WTC11 (cell line): ENCODE measurements at regions not wholly inside any gene's neighbourhood (a gene's known extent, or its start where the extent isn't known, plus 50 kb on each side); places are given as distances from the start of the nearest gene placed in this dataset.

Source experiments
- RORB ChIP-seq: fragments of 250-450 bp; sonication (Bioruptor Pico); IDR thresholded peaks from 2 replicates; pipeline ENCODE4 v1.9.0; 2021; ENCODE audit warnings: mild to moderate bottlenecking
- USF2 ChIP-seq: sonication (generic); formaldehyde crosslinking; IDR thresholded peaks from 2 replicates; pipeline ENCODE4 v1.8.1; 2023; ENCODE audit warnings: mild to moderate bottlenecking, missing genetic modification reagents, moderate library complexity
- TF ChIP-seq, protein P1 (sequence below): sonication (generic); formaldehyde crosslinking; IDR thresholded peaks from 2 replicates; pipeline ENCODE4 v1.8.0; 2022; ENCODE audit warnings: missing genetic modification reagents
- TF ChIP-seq, protein P2 (sequence below): sonication (generic); formaldehyde crosslinking; IDR thresholded peaks from 2 replicates; pipeline ENCODE4 v1.8.0; 2023; ENCODE audit warnings: mild to moderate bottlenecking, missing genetic modification reagents

DNA sequence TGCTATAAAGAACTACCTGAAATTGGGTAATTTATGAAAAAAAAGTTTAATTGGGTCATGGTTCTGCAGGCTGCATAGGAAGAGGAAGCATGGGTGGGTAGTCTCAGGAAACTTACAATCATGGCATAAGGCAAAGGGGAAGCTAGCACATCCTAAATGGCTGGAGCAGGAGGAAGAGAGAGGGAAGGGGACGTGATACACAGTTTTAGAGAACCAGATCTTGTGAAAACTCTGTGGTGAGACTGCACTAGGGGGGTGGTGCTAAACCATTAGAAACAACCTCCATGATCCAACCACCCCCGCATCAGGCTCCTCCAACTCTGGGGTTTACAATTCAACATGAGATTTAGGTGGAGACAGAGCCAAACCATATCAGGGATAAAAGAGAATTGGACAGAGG is 624.2 kb downstream of the PRR16 start:
- TF ChIP-seq, protein P1, sequence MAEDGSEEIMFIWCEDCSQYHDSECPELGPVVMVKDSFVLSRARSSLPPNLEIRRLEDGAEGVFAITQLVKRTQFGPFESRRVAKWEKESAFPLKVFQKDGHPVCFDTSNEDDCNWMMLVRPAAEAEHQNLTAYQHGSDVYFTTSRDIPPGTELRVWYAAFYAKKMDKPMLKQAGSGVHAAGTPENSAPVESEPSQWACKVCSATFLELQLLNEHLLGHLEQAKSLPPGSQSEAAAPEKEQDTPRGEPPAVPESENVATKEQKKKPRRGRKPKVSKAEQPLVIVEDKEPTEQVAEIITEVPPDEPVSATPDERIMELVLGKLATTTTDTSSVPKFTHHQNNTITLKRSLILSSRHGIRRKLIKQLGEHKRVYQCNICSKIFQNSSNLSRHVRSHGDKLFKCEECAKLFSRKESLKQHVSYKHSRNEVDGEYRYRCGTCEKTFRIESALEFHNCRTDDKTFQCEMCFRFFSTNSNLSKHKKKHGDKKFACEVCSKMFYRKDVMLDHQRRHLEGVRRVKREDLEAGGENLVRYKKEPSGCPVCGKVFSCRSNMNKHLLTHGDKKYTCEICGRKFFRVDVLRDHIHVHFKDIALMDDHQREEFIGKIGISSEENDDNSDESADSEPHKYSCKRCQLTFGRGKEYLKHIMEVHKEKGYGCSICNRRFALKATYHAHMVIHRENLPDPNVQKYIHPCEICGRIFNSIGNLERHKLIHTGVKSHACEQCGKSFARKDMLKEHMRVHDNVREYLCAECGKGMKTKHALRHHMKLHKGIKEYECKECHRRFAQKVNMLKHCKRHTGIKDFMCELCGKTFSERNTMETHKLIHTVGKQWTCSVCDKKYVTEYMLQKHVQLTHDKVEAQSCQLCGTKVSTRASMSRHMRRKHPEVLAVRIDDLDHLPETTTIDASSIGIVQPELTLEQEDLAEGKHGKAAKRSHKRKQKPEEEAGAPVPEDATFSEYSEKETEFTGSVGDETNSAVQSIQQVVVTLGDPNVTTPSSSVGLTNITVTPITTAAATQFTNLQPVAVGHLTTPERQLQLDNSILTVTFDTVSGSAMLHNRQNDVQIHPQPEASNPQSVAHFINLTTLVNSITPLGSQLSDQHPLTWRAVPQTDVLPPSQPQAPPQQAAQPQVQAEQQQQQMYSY (CRISPR knock-in tag): no peak
- TF ChIP-seq RORB (CRISPR knock-in tag) (no peak), USF2 (CRISPR knock-in tag) (no peak)
- TF ChIP-seq, protein P2, sequence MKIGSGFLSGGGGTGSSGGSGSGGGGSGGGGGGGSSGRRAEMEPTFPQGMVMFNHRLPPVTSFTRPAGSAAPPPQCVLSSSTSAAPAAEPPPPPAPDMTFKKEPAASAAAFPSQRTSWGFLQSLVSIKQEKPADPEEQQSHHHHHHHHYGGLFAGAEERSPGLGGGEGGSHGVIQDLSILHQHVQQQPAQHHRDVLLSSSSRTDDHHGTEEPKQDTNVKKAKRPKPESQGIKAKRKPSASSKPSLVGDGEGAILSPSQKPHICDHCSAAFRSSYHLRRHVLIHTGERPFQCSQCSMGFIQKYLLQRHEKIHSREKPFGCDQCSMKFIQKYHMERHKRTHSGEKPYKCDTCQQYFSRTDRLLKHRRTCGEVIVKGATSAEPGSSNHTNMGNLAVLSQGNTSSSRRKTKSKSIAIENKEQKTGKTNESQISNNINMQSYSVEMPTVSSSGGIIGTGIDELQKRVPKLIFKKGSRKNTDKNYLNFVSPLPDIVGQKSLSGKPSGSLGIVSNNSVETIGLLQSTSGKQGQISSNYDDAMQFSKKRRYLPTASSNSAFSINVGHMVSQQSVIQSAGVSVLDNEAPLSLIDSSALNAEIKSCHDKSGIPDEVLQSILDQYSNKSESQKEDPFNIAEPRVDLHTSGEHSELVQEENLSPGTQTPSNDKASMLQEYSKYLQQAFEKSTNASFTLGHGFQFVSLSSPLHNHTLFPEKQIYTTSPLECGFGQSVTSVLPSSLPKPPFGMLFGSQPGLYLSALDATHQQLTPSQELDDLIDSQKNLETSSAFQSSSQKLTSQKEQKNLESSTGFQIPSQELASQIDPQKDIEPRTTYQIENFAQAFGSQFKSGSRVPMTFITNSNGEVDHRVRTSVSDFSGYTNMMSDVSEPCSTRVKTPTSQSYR (CRISPR knock-in tag): no peak
